ENCODE measurements at regions not wholly inside any gene's neighbourhood (a gene's known extent, or its start where the extent isn't known, plus 50 kb on each side); places are given as distances from the start of the nearest gene placed in this dataset.

- Histone ChIP-seq H3K27ac (ENCODE audit: control insufficient read depth, insufficient read depth, low read length) (no peak overlapping the region), H3K9me1 (ENCODE audit: control insufficient read depth, extremely low read depth, insufficient read depth, low read length) (no peaks in the 10 kb centered on the region), H3K9me3 (ENCODE audit: control insufficient read depth, low read depth, low read length) (no peaks in the 10 kb centered on the region), H3K79me2 (ENCODE audit: control insufficient read depth, insufficient read depth, low read length) (no peaks in the 10 kb centered on the region), H3K4me1 (ENCODE audit: control insufficient read depth, extremely low read depth, insufficient read depth, low read length) (no peaks in the 10 kb centered on the region), H3K36me3 (ENCODE audit: control insufficient read depth in 2 of 2, extremely low read depth in 1 of 2, insufficient read depth in 2 of 2, low read length in 2 of 2) (no peaks in the 10 kb centered on the region), H4K20me1 (ENCODE audit: control insufficient read depth, extremely low read depth, insufficient read depth, low read length) (no peaks in the 10 kb centered on the region), H2AFZ (ENCODE audit: control insufficient read depth, low read length) (no peak overlapping the region), H3K4me3 (ENCODE audit: control insufficient read depth in 2 of 3, extremely low read depth in 1 of 3, insufficient read depth in 2 of 3, low read depth in 1 of 3, low read length in 3 of 3) (no peak overlapping the region), H3K4me2 (ENCODE audit: control insufficient read depth, extremely low read depth, insufficient read depth, low read depth, low read length) (no peak overlapping the region), H3K27me3 (ENCODE audit: control insufficient read depth, extremely low read depth, insufficient read depth, low read length) (no peaks in the 10 kb centered on the region), H3K9ac (ENCODE audit: control insufficient read depth, extremely low read depth, insufficient read depth, low read length) (no peak overlapping the region)
- dilution Hi-C loops (cut with MboI; ENCODE audit: extremely low pct_ligation_motif_present, low sequenced_read_pairs) = no loop called here
- FAIRE-seq (no peak), DNase-seq (ENCODE audit: low read depth, low spot score) (no peak)
- TF ChIP-seq CTCF (optimal IDR thresholded peaks at IDR 0.05 in 1 of 3, IDR thresholded peaks at IDR 0.05 in 1 of 3, conservative IDR thresholded peaks at IDR 0.05 in 1 of 3; ENCODE audit: extremely low read depth in 1 of 3, insufficient read depth in 2 of 3, low read length in 3 of 3) = no peak
- TF ChIP-seq EZH2 (IDR thresholded peaks at IDR 0.05; ENCODE audit: low read length) = no peak
Observed at GRCh38 chr17:70563281-70563820, 394.0 kb downstream of the KCNJ2 start.

DNA sequence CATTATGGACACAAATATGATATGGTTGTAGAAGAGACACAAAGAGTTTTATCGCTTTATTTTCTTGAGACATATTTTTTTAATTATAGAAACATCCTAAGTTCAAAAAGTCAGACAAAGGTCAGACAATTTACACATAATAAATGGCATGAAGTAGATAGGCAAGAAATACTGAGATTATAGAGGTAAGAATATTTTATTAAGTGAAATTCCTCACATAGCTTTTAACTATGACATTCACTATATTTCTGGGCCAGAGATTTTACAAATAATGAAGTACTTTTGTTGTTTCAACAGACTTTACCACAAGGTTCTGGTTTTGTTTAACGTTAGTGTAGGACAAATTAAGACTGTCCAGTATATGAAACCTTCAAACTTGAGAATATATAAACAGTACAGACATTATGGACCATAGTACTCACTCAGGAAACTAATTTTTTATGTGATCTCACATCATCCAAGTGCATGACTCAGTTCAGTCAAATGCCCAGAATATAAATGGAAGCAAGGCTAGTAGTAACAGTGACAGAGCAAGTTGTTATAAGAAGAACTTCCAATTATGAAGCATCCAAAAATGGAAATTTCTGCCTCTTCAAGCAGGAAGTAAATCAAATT lies 394.8 kb downstream of the KCNJ2 start:
- Histone ChIP-seq H4K20me1 (ENCODE audit: control insufficient read depth, extremely low read depth, insufficient read depth, low read length) (no peaks in the 10 kb centered on the region), H3K27ac (ENCODE audit: control insufficient read depth, insufficient read depth, low read length) (no peak overlapping the region), H3K9me3 (ENCODE audit: control insufficient read depth, low read depth, low read length) (no peaks in the 10 kb centered on the region), H3K27me3 (ENCODE audit: control insufficient read depth, extremely low read depth, insufficient read depth, low read length) (no peaks in the 10 kb centered on the region), H3K4me1 (ENCODE audit: control insufficient read depth, extremely low read depth, insufficient read depth, low read length) (no peaks in the 10 kb centered on the region), H3K9me1 (ENCODE audit: control insufficient read depth, extremely low read depth, insufficient read depth, low read length) (no peaks in the 10 kb centered on the region), H3K4me3 (ENCODE audit: control insufficient read depth in 2 of 3, extremely low read depth in 1 of 3, insufficient read depth in 2 of 3, low read depth in 1 of 3, low read length in 3 of 3) (no peak overlapping the region), H3K9ac (ENCODE audit: control insufficient read depth, extremely low read depth, insufficient read depth, low read length) (no peak overlapping the region), H3K4me2 (ENCODE audit: control insufficient read depth, extremely low read depth, insufficient read depth, low read depth, low read length) (no peak overlapping the region), H3K36me3 (ENCODE audit: control insufficient read depth in 2 of 2, extremely low read depth in 1 of 2, insufficient read depth in 2 of 2, low read length in 2 of 2) (no peaks in the 10 kb centered on the region), H3K79me2 (ENCODE audit: control insufficient read depth, insufficient read depth, low read length) (no peaks in the 10 kb centered on the region), H2AFZ (ENCODE audit: control insufficient read depth, low read length) (no peak overlapping the region)
- DNase-seq (ENCODE audit: low read depth, low spot score) = no peak
- TF ChIP-seq CTCF (optimal IDR thresholded peaks at IDR 0.05 in 1 of 3, IDR thresholded peaks at IDR 0.05 in 1 of 3, conservative IDR thresholded peaks at IDR 0.05 in 1 of 3; ENCODE audit: extremely low read depth in 1 of 3, insufficient read depth in 2 of 3, low read length in 3 of 3) (no peak), EZH2 (IDR thresholded peaks at IDR 0.05; ENCODE audit: low read length) (no peak)
- no peak for FAIRE-seq
- dilution Hi-C loops (cut with MboI; ENCODE audit: extremely low pct_ligation_motif_present, low sequenced_read_pairs) = no loop called here

Data from keratinocyte (primary cell).